Mesodermal cell (in vitro differentiated cells): ENCODE measurements at regions not wholly inside any gene's neighbourhood (a gene's known extent, or its start where the extent isn't known, plus 50 kb on each side); places are given as distances from the start of the nearest gene placed in this dataset.
A peak's percentile ranks its signal among the peaks of the same experiment; 100 is the strongest.

ENCODE experiments used
- H3K27ac ChIP-seq: 2 replicates; pipeline ENCODE4 v1.7.0; 2013; ENCODE audit warnings: mild to moderate bottlenecking, low read depth, low read length, moderate library complexity; ENCODE audit not compliant: severe bottlenecking
- H3K36me3 ChIP-seq: 2 replicates; pipeline ENCODE4 v1.7.1; 2013; ENCODE audit warnings: mild to moderate bottlenecking, low read length, moderate library complexity; ENCODE audit not compliant: control insufficient read depth, insufficient read depth
- H3K4me1 ChIP-seq: one replicate; pipeline ENCODE4 v1.7.1; 2013; ENCODE audit warnings: mild to moderate bottlenecking, low read length; ENCODE audit not compliant: insufficient read depth, control insufficient read depth, poor library complexity, severe bottlenecking
- H3K4me3 ChIP-seq: 2 replicates; pipeline ENCODE4 v1.7.0; 2013; ENCODE audit warnings: low read length, control low read depth, mild to moderate bottlenecking; ENCODE audit not compliant: insufficient read depth, poor library complexity, severe bottlenecking; ENCODE audit errors: extremely low read depth
- H3K9me3 ChIP-seq: 2 replicates; pipeline ENCODE4 v1.7.1; 2013; ENCODE audit warnings: mild to moderate bottlenecking, low read length, moderate library complexity; ENCODE audit not compliant: control insufficient read depth
- WGBS, 2 experiments: methylation state at CpG; one replicate each; pipeline ENCODE4 v1.1.5; 2013; ENCODE audit warnings: missing lambda C conversion rate in 2 of 2; ENCODE audit not compliant: insufficient coverage in 2 of 2; 5-methylcytosine and 5-hydroxymethylcytosine counted together

- Histone ChIP-seq H3K36me3 (no peaks in the 10 kb centered on the region), H3K4me3 (no peak overlapping the region), H3K4me1 (peaks cover 22% of the 10 kb centered on the region), H3K9me3 (no peaks in the 10 kb centered on the region), H3K27ac (no peak overlapping the region)
- WGBS, 2 experiments = 93 to 98% methylated on average over 14 to 16 of the region's 16 CpGs
Measured at GRCh38 chr11:130601764-130602460, 153.5 kb downstream of the ADAMTS15 start.

GRCh38 chr11:130602641-130603334 is 154.3 kb downstream of the ADAMTS15 start:
- no peak overlapping the region for H3K4me3 ChIP-seq
- H3K4me1 ChIP-seq = peaks cover 28% of the 10 kb centered on the region

DNA sequence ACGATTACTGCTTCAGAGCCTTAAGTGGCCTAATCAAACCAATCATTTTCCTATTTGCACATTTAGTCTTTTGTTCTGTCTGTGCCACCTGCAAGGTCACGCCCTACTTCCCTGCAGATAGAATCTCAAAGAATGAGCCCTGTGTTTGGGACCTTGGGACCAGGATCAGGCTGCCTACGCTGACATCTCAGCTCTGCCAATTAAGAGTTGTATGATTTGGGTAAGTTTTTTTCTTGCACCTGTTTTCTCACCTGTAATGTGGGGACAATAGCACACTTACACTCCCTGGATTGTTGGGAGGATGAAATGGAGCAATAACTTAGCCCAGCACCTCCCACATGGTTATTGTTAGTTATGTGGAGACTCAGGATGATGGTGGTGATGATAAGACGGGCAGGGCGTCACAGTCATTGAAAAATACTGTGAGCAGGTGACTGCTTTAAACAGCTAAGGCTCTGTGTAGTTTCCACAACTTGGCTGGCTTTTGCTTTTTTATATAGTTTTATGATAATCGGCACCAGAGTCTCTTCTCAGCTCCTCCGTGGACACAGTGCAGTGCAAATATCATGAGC is 155.0 kb downstream of the ADAMTS15 start:
- H3K9me3 ChIP-seq = no peaks in the 10 kb centered on the region
- H3K4me3 ChIP-seq = no peak overlapping the region
- no peaks in the 10 kb centered on the region for H3K36me3 ChIP-seq
- H3K4me1 ChIP-seq = peaks cover 28% of the 10 kb centered on the region
- no peak overlapping the region for H3K27ac ChIP-seq
- WGBS, 2 experiments = 100% methylated on average over 4 to 5 of the region's 7 CpGs

More at GRCh38 chr11:130602641-130603334, 154.3 kb downstream of the ADAMTS15 start:
- H3K36me3 ChIP-seq = no peaks in the 10 kb centered on the region
- no peaks in the 10 kb centered on the region for H3K9me3 ChIP-seq
- 95 to 98% methylated on average over 8 to 10 of the region's 12 CpGs for WGBS, 2 experiments
- no peak overlapping the region for H3K27ac ChIP-seq

DNA sequence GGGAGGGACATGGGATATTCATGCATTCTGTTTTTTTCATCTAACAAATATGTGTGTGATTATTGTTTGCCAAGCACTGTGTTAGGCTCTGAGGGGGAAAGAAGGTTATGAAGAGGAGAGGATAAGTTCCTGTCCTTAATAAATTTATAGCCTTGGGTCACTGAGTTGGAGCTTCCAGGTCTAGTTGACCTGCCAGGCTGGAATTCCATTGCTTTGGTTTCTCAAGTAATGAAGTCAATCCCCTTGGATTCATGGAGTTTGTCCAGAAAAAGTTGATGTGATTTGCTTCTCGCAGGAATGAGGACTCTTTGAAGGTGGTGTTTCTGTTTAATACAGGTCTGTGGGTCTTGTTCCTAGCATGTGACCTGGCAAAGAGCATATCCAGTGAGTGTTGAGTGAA is 156.2 kb downstream of the ADAMTS15 start:
- Histone ChIP-seq H3K4me1 (peaks cover 22% of the 10 kb centered on the region), H3K4me3 (no peak overlapping the region), H3K36me3 (no peaks in the 10 kb centered on the region), H3K9me3 (no peaks in the 10 kb centered on the region), H3K27ac (no peak overlapping the region)
- WGBS, 2 experiments = 80 to 100% methylated on average over 1 of the region's 1 CpG

DNA sequence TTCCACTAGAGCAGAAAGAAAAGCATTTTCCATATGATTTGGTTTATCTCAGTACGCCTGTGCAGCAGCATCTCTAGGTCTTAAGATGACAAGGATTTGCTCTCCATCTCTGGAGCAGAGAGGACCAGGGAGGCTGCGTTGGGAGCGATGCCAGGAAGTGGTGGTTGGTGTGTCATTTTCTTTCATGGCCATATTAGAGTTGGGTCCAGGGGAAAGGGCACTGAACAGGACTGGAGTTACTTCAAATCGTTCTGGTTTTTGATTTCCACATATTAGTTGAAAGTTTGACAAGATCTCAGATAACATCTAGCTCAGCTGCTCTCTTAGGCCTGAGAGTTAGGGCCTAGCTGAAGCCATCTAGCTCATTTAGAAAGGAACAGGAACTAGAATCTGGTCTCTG is 157.7 kb downstream of the ADAMTS15 start:
- no peaks in the 10 kb centered on the region for H3K36me3 ChIP-seq
- no peak overlapping the region for H3K4me3 ChIP-seq
- 93 to 100% methylated on average over 2 to 3 of the region's 4 CpGs for WGBS, 2 experiments
- no peaks in the 10 kb centered on the region for H3K9me3 ChIP-seq
- peaks cover 20% of the 10 kb centered on the region for H3K4me1 ChIP-seq
- no peak overlapping the region for H3K27ac ChIP-seq

DNA sequence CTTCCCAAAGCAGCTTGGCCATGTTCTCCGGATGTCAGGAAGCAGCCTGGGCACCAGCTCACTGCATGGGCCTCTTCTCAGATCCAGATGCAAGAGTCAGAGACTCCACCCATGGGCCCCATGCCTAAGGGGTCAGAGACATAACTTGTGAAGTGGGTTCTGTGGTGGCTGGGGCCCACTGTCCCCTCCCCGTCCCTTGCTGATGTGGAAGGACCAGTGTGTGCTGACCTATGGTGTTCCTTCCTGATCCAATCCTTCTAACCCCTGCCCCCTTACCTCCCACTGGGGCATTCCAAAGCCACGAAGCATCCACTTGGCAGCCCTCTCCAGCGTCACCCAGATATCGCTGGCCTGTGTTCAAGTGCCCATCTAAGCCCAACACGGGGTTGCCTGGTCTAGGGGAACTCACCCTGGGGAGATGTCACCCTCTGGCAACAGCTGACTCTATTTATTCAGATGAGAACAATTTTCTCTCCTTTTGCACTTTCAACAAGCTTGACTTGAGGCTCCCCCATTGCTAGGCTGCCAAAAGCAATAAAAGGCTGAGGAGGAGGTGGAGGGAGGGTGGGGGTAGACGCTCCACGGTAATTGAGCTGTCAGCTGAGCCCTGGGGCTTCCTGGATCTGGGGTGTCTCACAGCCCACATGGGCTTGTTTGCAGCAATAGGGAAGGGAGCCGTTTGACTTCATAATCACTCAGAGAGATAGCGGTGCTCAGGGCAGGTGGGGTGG is 158.5 kb downstream of the ADAMTS15 start:
- Histone ChIP-seq H3K27ac (no peak overlapping the region), H3K4me3 (no peak overlapping the region), H3K4me1 (peaks cover 27% of the 10 kb centered on the region), H3K36me3 (no peaks in the 10 kb centered on the region), H3K9me3 (no peaks in the 10 kb centered on the region)
- WGBS, 2 experiments = 87 to 90% methylated on average over 8 to 9 of the region's 10 CpGs

DNA sequence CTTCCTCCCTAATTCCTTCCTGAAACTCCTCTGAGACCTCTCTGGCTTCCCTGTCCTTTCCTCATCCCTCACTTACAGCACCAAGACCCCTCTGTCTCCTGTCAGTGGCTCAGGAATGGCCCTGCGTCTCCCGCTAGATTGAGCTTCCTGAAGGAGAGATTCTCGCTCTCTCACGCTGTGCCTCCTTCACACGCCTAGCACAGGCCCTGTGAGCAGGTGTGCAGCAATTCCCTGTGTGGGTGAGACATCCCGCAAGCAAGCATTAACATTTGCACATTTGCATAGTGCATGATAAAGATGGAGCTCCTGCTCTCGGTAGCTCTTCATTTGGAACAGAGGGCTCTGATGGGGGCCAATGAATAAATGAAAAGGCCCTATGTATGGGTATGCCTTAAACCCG is 159.8 kb downstream of the ADAMTS15 start:
- WGBS, 2 experiments = 90 to 94% methylated on average over 7 to 8 of the region's 8 CpGs
- H3K27ac ChIP-seq = no peak overlapping the region
- H3K4me1 ChIP-seq = peaks cover 39% of the 10 kb centered on the region

GRCh38 chr11:130609121-130610035 is 160.9 kb downstream of the ADAMTS15 start:
- H3K36me3 ChIP-seq = no peaks in the 10 kb centered on the region
- WGBS, 2 experiments = 98% methylated on average over 11 to 12 of the region's 15 CpGs
- H3K27ac ChIP-seq = no peak overlapping the region

More for the DNA sequence above, 159.8 kb downstream of the ADAMTS15 start:
- Histone ChIP-seq H3K36me3 (no peaks in the 10 kb centered on the region), H3K9me3 (no peaks in the 10 kb centered on the region), H3K4me3 (no peak overlapping the region)

GRCh38 chr11:130611791-130612251 is 163.4 kb downstream of the ADAMTS15 start:
- Histone ChIP-seq H3K9me3 (no peaks in the 10 kb centered on the region), H3K4me1 (peaks cover 44% of the 10 kb centered on the region), H3K36me3 (no peaks in the 10 kb centered on the region), H3K4me3 (no peak overlapping the region), H3K27ac (peak overlapping the region; percentile 98)
- WGBS, 2 experiments = 80 to 100% methylated on average over 1 to 2 of the region's 5 CpGs

More at GRCh38 chr11:130609121-130610035, 160.9 kb downstream of the ADAMTS15 start:
- Histone ChIP-seq H3K9me3 (no peaks in the 10 kb centered on the region), H3K4me1 (peaks cover 47% of the 10 kb centered on the region), H3K4me3 (no peak overlapping the region)
